ENCODE measurements at regions not wholly inside any gene's neighbourhood (a gene's known extent, or its start where the extent isn't known, plus 50 kb on each side); places are given as distances from the start of the nearest gene placed in this dataset.

DNA sequence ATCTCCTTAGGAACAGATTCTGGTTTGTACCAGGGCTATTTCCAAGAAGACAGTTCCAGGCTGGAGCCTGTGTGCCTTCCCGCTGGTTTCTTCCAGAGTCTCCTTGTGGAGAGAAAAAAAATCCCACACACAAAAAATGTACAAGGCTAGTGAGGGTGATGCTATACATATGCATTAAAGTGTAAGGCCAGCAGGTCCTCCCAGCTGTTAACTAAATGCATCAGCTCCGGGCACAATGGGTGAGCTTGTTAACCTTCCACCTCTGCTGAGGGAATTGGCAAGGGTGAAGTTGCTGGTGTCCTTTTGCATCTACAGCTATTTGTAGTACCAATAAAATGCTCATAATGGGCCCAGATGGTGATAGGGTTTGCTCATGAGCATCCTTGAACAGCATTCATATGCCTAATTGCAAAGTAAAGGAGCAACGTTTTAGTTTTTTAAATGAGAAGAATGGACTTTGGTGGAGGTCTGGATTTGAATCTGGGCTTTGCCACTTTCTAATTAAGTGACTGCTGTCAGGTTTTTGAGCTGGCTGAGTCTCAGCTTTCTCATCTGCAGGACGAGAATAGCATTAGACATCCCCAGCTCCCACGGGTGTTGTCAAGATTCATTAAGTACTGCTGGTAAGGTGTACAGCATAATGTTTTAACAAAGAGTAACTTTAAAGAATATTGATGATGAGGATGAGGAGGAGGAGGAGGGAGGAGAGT, 361.8 kb downstream of the QKI start:
- no peaks in the 10 kb centered on the region for H3K27me3 ChIP-seq
- no peak for ATAC-seq
- no peak overlapping the region for H3K27ac ChIP-seq
- no peaks in the 10 kb centered on the region for H3K4me1 ChIP-seq
- TF ChIP-seq, protein P1, sequence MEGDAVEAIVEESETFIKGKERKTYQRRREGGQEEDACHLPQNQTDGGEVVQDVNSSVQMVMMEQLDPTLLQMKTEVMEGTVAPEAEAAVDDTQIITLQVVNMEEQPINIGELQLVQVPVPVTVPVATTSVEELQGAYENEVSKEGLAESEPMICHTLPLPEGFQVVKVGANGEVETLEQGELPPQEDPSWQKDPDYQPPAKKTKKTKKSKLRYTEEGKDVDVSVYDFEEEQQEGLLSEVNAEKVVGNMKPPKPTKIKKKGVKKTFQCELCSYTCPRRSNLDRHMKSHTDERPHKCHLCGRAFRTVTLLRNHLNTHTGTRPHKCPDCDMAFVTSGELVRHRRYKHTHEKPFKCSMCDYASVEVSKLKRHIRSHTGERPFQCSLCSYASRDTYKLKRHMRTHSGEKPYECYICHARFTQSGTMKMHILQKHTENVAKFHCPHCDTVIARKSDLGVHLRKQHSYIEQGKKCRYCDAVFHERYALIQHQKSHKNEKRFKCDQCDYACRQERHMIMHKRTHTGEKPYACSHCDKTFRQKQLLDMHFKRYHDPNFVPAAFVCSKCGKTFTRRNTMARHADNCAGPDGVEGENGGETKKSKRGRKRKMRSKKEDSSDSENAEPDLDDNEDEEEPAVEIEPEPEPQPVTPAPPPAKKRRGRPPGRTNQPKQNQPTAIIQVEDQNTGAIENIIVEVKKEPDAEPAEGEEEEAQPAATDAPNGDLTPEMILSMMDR (IDR thresholded peaks at IDR 0.05): no peak
- DNase-seq: no peak
- no peaks in the 10 kb centered on the region for H3K36me3 ChIP-seq
- no peak overlapping the region for H3K4me3 ChIP-seq
- intact Hi-C loops (cut with DNase I): no loop called here
- no peaks in the 10 kb centered on the region for H3K9me3 ChIP-seq

DNA sequence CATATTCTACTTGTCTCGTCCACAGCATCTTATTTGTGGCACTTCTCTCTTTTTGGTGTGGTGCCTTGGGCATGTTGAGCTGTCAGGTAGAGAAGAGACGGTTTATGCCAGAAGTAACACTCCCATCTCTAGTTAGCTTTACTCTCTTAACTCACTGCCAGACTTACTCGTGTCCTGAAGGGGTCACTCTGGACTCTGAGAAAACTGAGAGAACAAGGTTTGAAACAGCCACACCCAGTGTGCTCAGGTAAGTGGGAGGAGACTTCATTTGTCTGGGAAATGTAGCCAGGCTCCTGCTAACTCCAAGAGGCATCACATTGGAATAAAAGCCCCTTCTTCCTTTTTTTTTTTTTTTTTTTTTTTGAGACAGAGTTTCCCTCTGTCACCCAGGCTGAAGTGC, 360.8 kb downstream of the QKI start:
- Histone ChIP-seq H3K27me3 (no peaks in the 10 kb centered on the region), H3K9me3 (no peaks in the 10 kb centered on the region), H3K36me3 (no peaks in the 10 kb centered on the region), H3K4me1 (no peaks in the 10 kb centered on the region), H3K27ac (no peak overlapping the region), H3K4me3 (no peak overlapping the region)
- DNase-seq (no peak), ATAC-seq (no peak)
- intact Hi-C loops (cut with DNase I): no loop called here
- TF ChIP-seq, protein P1 (IDR thresholded peaks at IDR 0.05): no peak

DNA sequence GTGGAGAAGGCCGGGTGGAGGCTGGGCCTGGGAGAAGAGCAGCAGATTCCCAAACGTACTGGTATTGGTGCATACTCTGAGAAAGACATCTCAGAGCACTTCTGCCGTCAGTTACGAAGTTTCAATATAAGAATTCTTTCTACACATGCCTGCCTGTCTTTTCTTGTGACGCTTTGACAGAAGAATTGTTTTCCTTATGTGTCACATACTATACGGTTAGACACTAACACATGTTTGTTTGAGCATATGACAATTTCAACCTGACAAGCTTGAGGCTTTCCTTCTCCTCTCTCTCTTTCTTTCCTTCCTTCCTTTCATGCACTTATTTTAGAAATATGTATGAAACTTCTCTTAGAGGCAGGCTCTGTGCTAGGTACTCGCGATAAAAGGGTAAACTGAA, 360.0 kb downstream of the QKI start:
- Histone ChIP-seq H3K9me3 (no peaks in the 10 kb centered on the region), H3K27me3 (no peaks in the 10 kb centered on the region), H3K4me3 (no peak overlapping the region), H3K4me1 (no peaks in the 10 kb centered on the region), H3K27ac (no peak overlapping the region), H3K36me3 (no peaks in the 10 kb centered on the region)
- intact Hi-C loops (cut with DNase I): no loop called here
- ATAC-seq (no peak), DNase-seq (no peak)
- TF ChIP-seq, protein P1 (IDR thresholded peaks at IDR 0.05): no peak

DNA sequence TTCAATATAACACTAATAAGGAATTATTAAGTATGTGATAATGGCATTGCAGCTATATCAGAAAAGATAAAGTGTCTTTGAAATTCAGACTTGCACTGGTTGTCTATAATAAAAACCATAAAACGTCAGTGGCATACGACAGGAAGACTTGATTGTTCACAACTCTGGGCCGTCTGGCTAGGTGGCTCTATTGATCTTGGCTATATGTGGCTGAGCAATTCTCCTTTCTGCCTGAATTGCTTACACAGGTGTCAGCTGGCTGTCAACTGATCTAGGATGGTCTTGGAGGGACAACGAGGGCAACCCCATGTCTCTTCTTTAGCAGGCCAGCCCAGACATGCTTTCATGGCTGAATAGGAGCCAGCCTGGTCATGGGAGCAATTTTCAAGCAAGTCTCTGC, 359.1 kb downstream of the QKI start:
- Histone ChIP-seq H3K27ac (no peak overlapping the region), H3K4me1 (no peaks in the 10 kb centered on the region), H3K9me3 (no peaks in the 10 kb centered on the region), H3K36me3 (no peaks in the 10 kb centered on the region), H3K27me3 (no peaks in the 10 kb centered on the region), H3K4me3 (no peak overlapping the region)
- DNase-seq (no peak), ATAC-seq (no peak)
- intact Hi-C loops (cut with DNase I): no loop called here
- TF ChIP-seq, protein P1 (IDR thresholded peaks at IDR 0.05): no peak

DNA sequence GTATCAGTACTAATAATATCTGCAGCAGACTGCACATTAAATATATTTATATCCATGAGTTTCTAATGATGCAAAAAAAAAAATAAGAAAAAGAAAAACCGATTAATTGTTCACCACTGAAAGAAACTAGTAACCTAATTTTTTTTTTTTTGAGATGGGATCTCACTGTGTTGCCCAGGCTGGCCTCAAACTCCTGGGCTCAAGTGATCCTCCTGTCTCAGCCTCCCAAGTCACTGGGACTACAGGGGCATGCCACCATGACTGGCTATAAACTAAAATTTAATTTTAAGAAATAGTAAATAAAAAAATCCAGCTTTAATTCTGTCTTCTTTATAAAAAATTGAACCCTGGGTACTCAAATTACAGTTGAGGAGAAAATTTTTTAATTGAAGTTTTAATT, 358.2 kb downstream of the QKI start:
- DNase-seq: no peak
- TF ChIP-seq, protein P1 (IDR thresholded peaks at IDR 0.05): no peak
- H3K9me3 ChIP-seq: no peaks in the 10 kb centered on the region
- H3K27me3 ChIP-seq: no peaks in the 10 kb centered on the region
- H3K36me3 ChIP-seq: no peaks in the 10 kb centered on the region
- H3K4me3 ChIP-seq: no peak overlapping the region
- no peak overlapping the region for H3K27ac ChIP-seq
- H3K4me1 ChIP-seq: no peaks in the 10 kb centered on the region
- no peak for ATAC-seq
- intact Hi-C loops (cut with DNase I): no loop called here

DNA sequence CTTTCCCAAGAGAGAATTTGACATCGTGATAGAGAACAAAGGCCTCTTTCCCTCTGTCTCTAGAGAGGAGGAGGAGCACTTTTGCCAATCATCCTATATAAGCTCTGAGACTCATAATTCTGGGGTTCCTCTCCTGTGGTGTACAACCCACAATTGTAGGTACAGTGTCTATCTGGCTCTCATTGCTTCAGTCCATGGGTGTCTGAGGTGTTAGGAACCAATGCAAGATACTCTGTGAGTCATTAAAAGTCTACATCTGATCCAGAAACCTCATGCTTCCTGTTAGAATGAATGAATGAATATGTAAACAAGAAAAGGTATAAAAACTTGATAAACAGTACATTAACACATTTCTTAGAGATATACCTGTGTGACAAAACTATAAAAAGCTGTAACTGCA, 356.7 kb downstream of the QKI start:
- intact Hi-C loops (cut with DNase I): no loop called here
- Histone ChIP-seq H3K4me3 (no peak overlapping the region), H3K4me1 (no peaks in the 10 kb centered on the region), H3K36me3 (no peaks in the 10 kb centered on the region), H3K27me3 (no peaks in the 10 kb centered on the region), H3K9me3 (no peaks in the 10 kb centered on the region), H3K27ac (no peak overlapping the region)
- TF ChIP-seq, protein P1 (IDR thresholded peaks at IDR 0.05): no peak
- DNase-seq (no peak), ATAC-seq (no peak)
